ENCODE measurements at regions not wholly inside any gene's neighbourhood (a gene's known extent, or its start where the extent isn't known, plus 50 kb on each side); places are given as distances from the start of the nearest gene placed in this dataset.

- DNase-seq, result no peak
Measured at GRCh38 chr3:116640109-116640508, 69.5 kb upstream of the TUSC7 start.

- no peak for DNase-seq
Measured at GRCh38 chr3:116643001-116643400, 66.6 kb upstream of the TUSC7 start.

GRCh38 chr3:116647996-116648395 is 61.6 kb upstream of the TUSC7 start:
- DNase-seq, result no peak

Measured in fibroblast of skin of scalp (primary cell).